ENCODE measurements at regions not wholly inside any gene's neighbourhood (a gene's known extent, or its start where the extent isn't known, plus 50 kb on each side); places are given as distances from the start of the nearest gene placed in this dataset.

- Histone ChIP-seq H3K9ac (ENCODE audit: low read depth in 1 of 2, low read length in 2 of 2) (no peak overlapping the region), H3K36me3 (ENCODE audit: control insufficient read depth in 4 of 4, insufficient read depth in 3 of 4, low read depth in 1 of 4, low read length in 3 of 4) (no peaks in the 10 kb centered on the region), H3K27me3 (ENCODE audit: control insufficient read depth in 4 of 4, insufficient read depth in 4 of 4, low read length in 3 of 4) (no peaks in the 10 kb centered on the region), H3K4me1 (ENCODE audit: control insufficient read depth in 4 of 4, insufficient read depth in 4 of 4, low read length in 3 of 4) (no peaks in the 10 kb centered on the region), H3K9me3 (ENCODE audit: control insufficient read depth in 4 of 4, low read length in 3 of 4) (peaks cover 0 to 3% (median under 1%) of the 10 kb centered on the region in 4 donors), H3K27ac (ENCODE audit: low read depth in 1 of 2, low read length in 2 of 2) (no peak overlapping the region), H3K4me3 (ENCODE audit: low read depth in 1 of 3, low read length in 3 of 3) (no peak overlapping the region)
- WGBS, result 88% methylated on average over 9 of the region's 9 CpGs
- no peak for DNase-seq (ENCODE audit: low spot score)
- TF ChIP-seq HNF4A (conservative IDR thresholded peaks at IDR 0.05) (no peak), GABPA (IDR thresholded peaks at IDR 0.05 in 1 of 2, conservative IDR thresholded peaks at IDR 0.05 in 1 of 2) (no peak), YY1 (IDR thresholded peaks at IDR 0.05) (no peak)
These were observed 645.3 kb downstream of the ACTR3B start for GRCh38 chr7:153404781-153405279.

- no peaks in the 10 kb centered on the region for H3K27me3 ChIP-seq (ENCODE audit: control insufficient read depth in 4 of 4, insufficient read depth in 4 of 4, low read length in 3 of 4)
- H3K27ac ChIP-seq (ENCODE audit: low read depth in 1 of 2, low read length in 2 of 2), result no peak overlapping the region
- TF ChIP-seq NR2F2 (IDR thresholded peaks at IDR 0.05), result no peak
- TF ChIP-seq ATF3 (IDR thresholded peaks at IDR 0.05), result no peak
- H3K4me1 ChIP-seq (ENCODE audit: control insufficient read depth in 4 of 4, insufficient read depth in 4 of 4, low read length in 3 of 4), result no peaks in the 10 kb centered on the region
- no peaks in the 10 kb centered on the region for H3K36me3 ChIP-seq (ENCODE audit: control insufficient read depth in 4 of 4, insufficient read depth in 3 of 4, low read depth in 1 of 4, low read length in 3 of 4)
- H3K9me3 ChIP-seq (ENCODE audit: control insufficient read depth in 4 of 4, low read length in 3 of 4), result peaks cover 0 to 2% (median 0%) of the 10 kb centered on the region in 4 donors
- H3K9ac ChIP-seq (ENCODE audit: low read depth in 1 of 2, low read length in 2 of 2), result no peak overlapping the region
- DNase-seq (ENCODE audit: low spot score), result no peak
- WGBS, result 76% methylated on average over 7 of the region's 7 CpGs
- H3K4me3 ChIP-seq (ENCODE audit: low read depth in 1 of 3, low read length in 3 of 3), result no peak overlapping the region
These were observed 646.3 kb upstream of the DPP6 start for GRCh38 chr7:153405704-153406485.

- Histone ChIP-seq H3K27ac (ENCODE audit: low read depth in 1 of 2, low read length in 2 of 2) (no peak overlapping the region), H3K9ac (ENCODE audit: low read depth in 1 of 2, low read length in 2 of 2) (no peak overlapping the region), H3K27me3 (ENCODE audit: control insufficient read depth in 4 of 4, insufficient read depth in 4 of 4, low read length in 3 of 4) (no peaks in the 10 kb centered on the region), H3K4me1 (ENCODE audit: control insufficient read depth in 4 of 4, insufficient read depth in 4 of 4, low read length in 3 of 4) (no peaks in the 10 kb centered on the region), H3K36me3 (ENCODE audit: control insufficient read depth in 4 of 4, insufficient read depth in 3 of 4, low read depth in 1 of 4, low read length in 3 of 4) (no peaks in the 10 kb centered on the region), H3K9me3 (ENCODE audit: control insufficient read depth in 4 of 4, low read length in 3 of 4) (peaks cover 0 to 2% (median 0%) of the 10 kb centered on the region in 4 donors), H3K4me3 (ENCODE audit: low read depth in 1 of 3, low read length in 3 of 3) (no peak overlapping the region)
- TF ChIP-seq SP1 (IDR thresholded peaks at IDR 0.05) (no peak), HNF4A (conservative IDR thresholded peaks at IDR 0.05) (no peak), REST (IDR thresholded peaks at IDR 0.05) (no peak), HNF4G (IDR thresholded peaks at IDR 0.05) (no peak), YY1 (IDR thresholded peaks at IDR 0.05) (no peak), ZBTB33 (IDR thresholded peaks at IDR 0.05) (no peak), CTCF (IDR thresholded peaks at IDR 0.05; ENCODE audit: low read depth, low read length, missing input control) (no peak), MAX (IDR thresholded peaks at IDR 0.05) (no peak), NR2F2 (IDR thresholded peaks at IDR 0.05) (no peak), GABPA (IDR thresholded peaks at IDR 0.05 in 1 of 2, conservative IDR thresholded peaks at IDR 0.05 in 1 of 2) (no peak), TAF1 (conservative IDR thresholded peaks at IDR 0.05) (no peak), ATF3 (IDR thresholded peaks at IDR 0.05) (no peak), RAD21 (IDR thresholded peaks at IDR 0.05) (no peak)
- 69% methylated on average over 6 of the region's 6 CpGs for WGBS
- no peak for DNase-seq (ENCODE audit: low spot score)
These were observed 645.7 kb upstream of the DPP6 start for GRCh38 chr7:153406486-153406872.

All from liver (tissue), 8 donors.